PC-9 (cell line): ENCODE measurements at regions not wholly inside any gene's neighbourhood (a gene's known extent, or its start where the extent isn't known, plus 50 kb on each side); places are given as distances from the start of the nearest gene placed in this dataset.

Experiments used
- BruUV-seq: library from RNA; stranded (reverse); fragments of 400-500 nt; replicated peaks from 2 replicates; lab custom pipeline; 2021; lab: Mats Ljungman, UMichigan
- CTCF ChIA-PET: fragments of 300-600 bp; sonication (Branson Sonifier 250); formaldehyde crosslinking; loops from one replicate; lab custom pipeline; 2022; ENCODE audit warnings: antibody characterized with exemption; lab: Charles Lee
- POLR2A ChIA-PET: fragments of 300-600 bp; sonication (Branson Sonifier 250); formaldehyde crosslinking; loops from one replicate; lab custom pipeline; 2022; ENCODE audit warnings: antibody characterized with exemption; ENCODE audit not compliant: unreplicated experiment; lab: Charles Lee
- DNase-seq, 2 experiments: peaks; one replicate each; pipeline versions ENCODE4 v3.0.0 to v3.0.0-alpha.2; 2015 to 2022; ENCODE audit warnings: mixed read lengths in 1 of 2
- H2AFZ ChIP-seq: fragments of 200-600 bp; sonication (generic); 2 replicates; pipeline ENCODE4 v1.8.1; 2017; ENCODE audit warnings: antibody characterized with exemption
- H3F3A ChIP-seq: fragments of 200-600 bp; sonication (generic); 2 replicates; pipeline ENCODE4 v1.8.1; 2017; ENCODE audit warnings: antibody characterized with exemption, mild to moderate bottlenecking, low read depth; ENCODE audit not compliant: insufficient read depth
- H3K27ac ChIP-seq: fragments of 200-600 bp; sonication (generic); 2 replicates; pipeline ENCODE4 v1.6.1; 2016; ENCODE audit warnings: mixed run types
- H3K27me3 ChIP-seq: fragments of 200-600 bp; sonication (generic); 2 replicates; pipeline ENCODE4 v1.6.1; 2016; ENCODE audit warnings: low read depth, mixed run types; ENCODE audit not compliant: insufficient read depth
- H3K36me3 ChIP-seq: fragments of 200-600 bp; sonication (generic); 2 replicates; pipeline ENCODE4 v1.6.1; 2016; ENCODE audit warnings: low read depth, mixed run types
- H3K4me1 ChIP-seq: fragments of 200-600 bp; sonication (generic); replicated peaks from 2 replicates; pipeline ENCODE4 v1.6.1; 2016; ENCODE audit warnings: mixed run types; ENCODE audit not compliant: insufficient read depth
- H3K4me2 ChIP-seq: fragments of 200-600 bp; sonication (generic); 2 replicates; pipeline ENCODE4 v1.6.1; 2017; ENCODE audit warnings: mixed run types
- H3K4me3 ChIP-seq: fragments of 200-600 bp; sonication (generic); 2 replicates; pipeline ENCODE4 v1.6.1; 2016; ENCODE audit warnings: mixed run types
- H3K79me2 ChIP-seq: fragments of 200-600 bp; sonication (generic); 2 replicates; pipeline ENCODE4 v1.6.1; 2017; ENCODE audit warnings: low read depth, mixed run types
- H3K9me2 ChIP-seq: fragments of 200-600 bp; sonication (generic); 2 replicates; pipeline ENCODE4 v1.8.1; 2017; ENCODE audit warnings: mild to moderate bottlenecking; ENCODE audit not compliant: insufficient read depth
- H3K9me3 ChIP-seq: fragments of 200-600 bp; sonication (generic); 2 replicates; pipeline ENCODE4 v1.8.1; 2016; ENCODE audit warnings: low read depth; ENCODE audit not compliant: insufficient read depth
- H4K20me1 ChIP-seq: fragments of 200-600 bp; sonication (generic); 2 replicates; pipeline ENCODE4 v1.8.1; 2017; ENCODE audit not compliant: insufficient read depth
- EZH2 ChIP-seq: fragments of 200-600 bp; sonication (generic); IDR thresholded peaks from 2 replicates; pipeline ENCODE4 v1.8.0; 2017; ENCODE audit warnings: antibody characterized with exemption, low read depth
- intact Hi-C: fragments of 100-400 bp; cut with micrococcal nuclease; formaldehyde crosslinking; loops from one replicate; pipeline ENCODE4 v1.10.0; 2022; ENCODE audit not compliant: unreplicated experiment
- TF ChIP-seq, protein P1 (sequence below): fragments of 200-600 bp; sonication (generic); conservative IDR thresholded peaks from 2 replicates; pipeline ENCODE4 v1.6.1; 2017; ENCODE audit warnings: mixed run types, antibody characterized with exemption, mild to moderate bottlenecking, moderate library complexity

DNA sequence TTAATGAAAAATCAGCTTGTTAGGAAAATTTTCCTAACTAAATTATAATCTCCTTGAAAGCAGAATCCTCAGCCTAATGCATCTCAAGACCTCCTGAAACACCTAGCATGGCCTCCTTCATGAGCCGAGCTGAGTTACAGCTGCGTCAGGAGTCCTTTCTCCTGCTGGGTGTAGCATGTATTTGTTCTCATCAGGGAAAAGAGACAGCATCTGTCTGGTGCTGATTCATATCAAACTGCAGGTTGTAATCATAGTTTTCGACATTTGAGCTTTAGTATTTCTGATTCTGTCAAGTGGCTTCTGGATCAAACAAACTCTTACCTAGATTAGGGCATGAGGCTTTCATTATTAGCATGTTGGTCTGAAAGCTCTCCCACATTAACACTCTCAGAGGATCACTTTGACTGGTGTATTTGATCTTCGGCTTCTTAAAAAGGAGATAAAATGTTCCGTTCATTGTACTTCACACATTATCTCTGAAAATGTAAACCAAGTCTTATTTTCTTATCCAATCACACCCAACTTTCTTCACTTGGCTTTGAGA lies 140.1 kb upstream of the FRG1 start:
- ChIA-PET POLR2A (no interaction called here), CTCF (no interaction called here)
- H3F3A ChIP-seq, result no peaks in the 10 kb centered on the region
- no peak for DNase-seq
- BruUV-seq, result no TSS peak
- H4K20me1 ChIP-seq, result no peaks in the 10 kb centered on the region
- no peak overlapping the region for H3K4me2 ChIP-seq
- H3K9me3 ChIP-seq, result no peaks in the 10 kb centered on the region
- H3K9me2 ChIP-seq, result no peaks in the 10 kb centered on the region
- TF ChIP-seq EZH2, result no peak
- TF ChIP-seq, protein P1, sequence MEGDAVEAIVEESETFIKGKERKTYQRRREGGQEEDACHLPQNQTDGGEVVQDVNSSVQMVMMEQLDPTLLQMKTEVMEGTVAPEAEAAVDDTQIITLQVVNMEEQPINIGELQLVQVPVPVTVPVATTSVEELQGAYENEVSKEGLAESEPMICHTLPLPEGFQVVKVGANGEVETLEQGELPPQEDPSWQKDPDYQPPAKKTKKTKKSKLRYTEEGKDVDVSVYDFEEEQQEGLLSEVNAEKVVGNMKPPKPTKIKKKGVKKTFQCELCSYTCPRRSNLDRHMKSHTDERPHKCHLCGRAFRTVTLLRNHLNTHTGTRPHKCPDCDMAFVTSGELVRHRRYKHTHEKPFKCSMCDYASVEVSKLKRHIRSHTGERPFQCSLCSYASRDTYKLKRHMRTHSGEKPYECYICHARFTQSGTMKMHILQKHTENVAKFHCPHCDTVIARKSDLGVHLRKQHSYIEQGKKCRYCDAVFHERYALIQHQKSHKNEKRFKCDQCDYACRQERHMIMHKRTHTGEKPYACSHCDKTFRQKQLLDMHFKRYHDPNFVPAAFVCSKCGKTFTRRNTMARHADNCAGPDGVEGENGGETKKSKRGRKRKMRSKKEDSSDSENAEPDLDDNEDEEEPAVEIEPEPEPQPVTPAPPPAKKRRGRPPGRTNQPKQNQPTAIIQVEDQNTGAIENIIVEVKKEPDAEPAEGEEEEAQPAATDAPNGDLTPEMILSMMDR, result no peak
- H3K4me3 ChIP-seq, result no peak overlapping the region
- H3K27me3 ChIP-seq, result peaks cover 10% of the 10 kb centered on the region; the same call in 1 of the 2 replicates
- no peak overlapping the region for H2AFZ ChIP-seq
- no peaks in the 10 kb centered on the region for H3K36me3 ChIP-seq
- no peaks in the 10 kb centered on the region for H3K4me1 ChIP-seq
- intact Hi-C loops, result no loop called here
- no peak overlapping the region for H3K27ac ChIP-seq
- no peaks in the 10 kb centered on the region for H3K79me2 ChIP-seq

DNA sequence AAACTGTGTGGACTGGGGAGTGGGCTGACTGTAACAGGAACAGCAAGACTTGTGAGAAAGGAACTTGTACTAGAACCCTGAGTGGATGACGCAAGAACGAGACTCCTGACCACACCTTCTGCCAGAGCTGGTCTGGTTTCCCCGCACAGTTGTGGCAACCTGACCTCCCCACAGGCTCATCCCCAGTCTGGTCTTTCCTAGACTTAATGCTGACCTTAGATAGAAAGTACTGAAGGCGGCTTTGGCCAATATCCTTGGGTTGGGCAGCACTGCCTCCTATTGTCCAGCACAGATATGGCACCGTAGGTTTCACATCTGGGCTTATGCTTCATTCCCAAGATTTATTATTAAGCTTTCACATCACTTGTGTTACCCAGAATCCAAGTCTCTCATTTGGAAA lies 137.8 kb upstream of the FRG1 start:
- no peaks in the 10 kb centered on the region for H3F3A ChIP-seq
- no peak overlapping the region for H3K27ac ChIP-seq
- no peaks in the 10 kb centered on the region for H4K20me1 ChIP-seq
- H3K9me3 ChIP-seq, result no peaks in the 10 kb centered on the region
- ChIA-PET CTCF (no interaction called here), POLR2A (no interaction called here)
- intact Hi-C loops, result no loop called here
- peaks cover 10% of the 10 kb centered on the region; the same call in 1 of the 2 replicates for H3K27me3 ChIP-seq
- no peak overlapping the region for H3K4me3 ChIP-seq
- no peaks in the 10 kb centered on the region for H3K36me3 ChIP-seq
- H3K4me1 ChIP-seq, result no peaks in the 10 kb centered on the region
- no peak overlapping the region for H2AFZ ChIP-seq
- no peak for DNase-seq
- TF ChIP-seq, protein P1, result no peak
- no peak for TF ChIP-seq EZH2
- no peaks in the 10 kb centered on the region for H3K79me2 ChIP-seq
- H3K4me2 ChIP-seq, result no peak overlapping the region
- H3K9me2 ChIP-seq, result no peaks in the 10 kb centered on the region
- no TSS peak for BruUV-seq

DNA sequence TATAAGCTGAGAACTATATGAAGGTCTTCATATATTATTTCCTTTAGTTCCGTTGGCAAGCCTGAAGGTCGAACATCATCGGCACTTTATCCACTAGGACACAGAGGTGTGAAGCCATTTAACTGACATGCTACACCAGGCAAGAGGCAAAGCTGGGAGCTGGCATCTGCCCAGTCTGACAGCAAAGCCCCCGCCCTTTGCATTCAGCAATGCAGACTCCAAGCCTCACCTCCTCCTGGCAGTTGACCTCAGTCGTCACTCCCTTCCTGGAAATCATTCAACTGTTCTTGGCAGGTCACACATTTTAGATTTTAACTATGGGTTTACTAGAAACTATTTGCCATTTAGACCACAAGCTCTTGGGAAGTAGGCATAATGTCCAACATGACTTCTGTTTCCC lies 135.8 kb upstream of the FRG1 start:
- Histone ChIP-seq H2AFZ (no peak overlapping the region), H3K9me2 (no peaks in the 10 kb centered on the region), H3F3A (no peaks in the 10 kb centered on the region), H3K4me1 (no peaks in the 10 kb centered on the region), H3K27me3 (peaks cover 10% of the 10 kb centered on the region; the same call in 1 of the 2 replicates), H3K79me2 (no peaks in the 10 kb centered on the region), H3K9me3 (no peaks in the 10 kb centered on the region), H4K20me1 (no peaks in the 10 kb centered on the region), H3K4me3 (no peak overlapping the region), H3K36me3 (no peaks in the 10 kb centered on the region), H3K4me2 (no peak overlapping the region), H3K27ac (no peak overlapping the region)
- intact Hi-C loops, result no loop called here
- DNase-seq, result no peak
- no TSS peak for BruUV-seq
- ChIA-PET POLR2A (no interaction called here), CTCF (no interaction called here)
- TF ChIP-seq, protein P1, result no peak
- TF ChIP-seq EZH2, result no peak
